ENCODE measurements at regions not wholly inside any gene's neighbourhood (a gene's known extent, or its start where the extent isn't known, plus 50 kb on each side); places are given as distances from the start of the nearest gene placed in this dataset.
A peak's percentile ranks its signal among the peaks of the same experiment; 100 is the strongest.

DNA sequence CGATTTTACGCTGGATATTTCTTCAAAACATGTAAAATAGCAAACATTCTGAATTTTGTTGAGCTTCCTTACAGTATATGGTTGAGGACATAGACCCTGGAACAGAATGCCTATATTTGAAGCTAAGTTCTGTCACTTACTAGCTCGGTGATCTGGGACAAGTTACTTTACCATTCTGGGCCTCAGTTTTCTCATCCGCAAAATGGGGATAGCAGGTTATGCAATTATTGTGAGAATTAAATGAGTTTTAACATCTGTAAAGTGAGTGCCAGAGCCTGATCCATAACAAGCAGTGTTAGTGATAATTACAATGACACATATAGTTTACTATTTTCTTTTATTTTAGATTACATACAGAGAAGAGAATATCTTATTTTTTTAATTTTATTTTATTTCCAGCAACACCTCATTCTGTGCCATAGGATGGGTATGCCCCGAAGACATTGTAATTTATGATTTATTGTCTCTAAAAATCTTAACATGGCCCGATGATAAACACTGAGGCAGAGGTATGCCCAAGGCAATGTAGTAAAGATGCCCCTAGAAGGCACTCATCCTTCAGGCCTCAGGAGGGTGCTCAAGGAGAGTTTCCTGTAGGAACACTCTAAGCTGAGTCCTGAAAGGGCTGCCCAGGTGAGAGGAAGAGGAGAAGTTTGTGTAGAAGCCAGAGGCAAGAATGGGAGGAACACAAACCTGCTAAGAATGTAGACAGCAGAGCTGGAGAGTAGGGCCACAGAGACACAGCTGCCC is 250.9 kb downstream of the BCL11A start:
- peaks cover 41% of the 10 kb centered on the region for H3K27me3 Mint-ChIP-seq (ENCODE audit: insufficient read depth)
- DNase-seq: no peak
- no peak overlapping the region for H3K9ac ChIP-seq (ENCODE audit: extremely low read depth, low read length, poor library complexity, severe bottlenecking)
- no peak overlapping the region for H3K4me3 Mint-ChIP-seq
- no peaks in the 10 kb centered on the region for H3K9me3 Mint-ChIP-seq
- H3K36me3 Mint-ChIP-seq (ENCODE audit: low read depth): no peaks in the 10 kb centered on the region
- WGBS, 2 experiments (ENCODE audit: insufficient coverage in 1 of 2, insufficient read length in 1 of 2): 83 to 92% methylated on average over 5 to 6 of the region's 6 CpGs
- no peak overlapping the region for H3K4me3 ChIP-seq (ENCODE audit: low read length)
- peaks cover 5% of the 10 kb centered on the region for H3K4me1 Mint-ChIP-seq
- H3K27ac Mint-ChIP-seq: no peak overlapping the region
- H3K4me1 ChIP-seq (ENCODE audit: control insufficient read depth, insufficient read depth, low read length): no peaks in the 10 kb centered on the region
- peaks cover 46% of the 10 kb centered on the region for H3K27me3 ChIP-seq (ENCODE audit: control insufficient read depth, insufficient read depth, low read length, poor library complexity, severe bottlenecking)
- TF ChIP-seq, protein P1, sequence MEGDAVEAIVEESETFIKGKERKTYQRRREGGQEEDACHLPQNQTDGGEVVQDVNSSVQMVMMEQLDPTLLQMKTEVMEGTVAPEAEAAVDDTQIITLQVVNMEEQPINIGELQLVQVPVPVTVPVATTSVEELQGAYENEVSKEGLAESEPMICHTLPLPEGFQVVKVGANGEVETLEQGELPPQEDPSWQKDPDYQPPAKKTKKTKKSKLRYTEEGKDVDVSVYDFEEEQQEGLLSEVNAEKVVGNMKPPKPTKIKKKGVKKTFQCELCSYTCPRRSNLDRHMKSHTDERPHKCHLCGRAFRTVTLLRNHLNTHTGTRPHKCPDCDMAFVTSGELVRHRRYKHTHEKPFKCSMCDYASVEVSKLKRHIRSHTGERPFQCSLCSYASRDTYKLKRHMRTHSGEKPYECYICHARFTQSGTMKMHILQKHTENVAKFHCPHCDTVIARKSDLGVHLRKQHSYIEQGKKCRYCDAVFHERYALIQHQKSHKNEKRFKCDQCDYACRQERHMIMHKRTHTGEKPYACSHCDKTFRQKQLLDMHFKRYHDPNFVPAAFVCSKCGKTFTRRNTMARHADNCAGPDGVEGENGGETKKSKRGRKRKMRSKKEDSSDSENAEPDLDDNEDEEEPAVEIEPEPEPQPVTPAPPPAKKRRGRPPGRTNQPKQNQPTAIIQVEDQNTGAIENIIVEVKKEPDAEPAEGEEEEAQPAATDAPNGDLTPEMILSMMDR (conservative IDR thresholded peaks at IDR 0.05): peak; percentile 63
- H3K27ac ChIP-seq (ENCODE audit: low read depth, low read length): no peak overlapping the region
- H3K36me3 ChIP-seq (ENCODE audit: control insufficient read depth, insufficient read depth, low read length): no peaks in the 10 kb centered on the region
- no peaks in the 10 kb centered on the region for H3K9me3 ChIP-seq (ENCODE audit: control insufficient read depth, low read length)

DNA sequence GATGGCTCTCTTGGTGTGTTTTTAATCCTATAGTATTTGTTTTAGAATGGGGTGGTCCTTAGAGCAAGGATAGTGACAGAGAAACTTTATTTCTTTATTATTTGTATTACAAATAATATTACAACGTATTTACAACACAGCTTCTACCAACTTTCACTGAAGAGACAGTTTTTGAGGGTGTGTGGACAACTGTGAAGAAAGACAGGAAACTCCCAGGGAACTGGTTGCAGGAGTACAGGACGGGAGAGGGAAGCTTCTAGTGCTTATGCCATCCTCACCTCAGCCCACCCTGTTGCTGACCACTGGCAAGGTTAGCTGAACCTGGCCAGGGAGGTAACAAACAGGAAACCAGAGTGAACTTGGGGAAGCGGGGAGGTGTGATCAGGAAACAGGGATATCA is 251.7 kb downstream of the BCL11A start:
- TF ChIP-seq, protein P1 (conservative IDR thresholded peaks at IDR 0.05): no peak
- no peaks in the 10 kb centered on the region for H3K36me3 Mint-ChIP-seq (ENCODE audit: low read depth)
- H3K27ac ChIP-seq (ENCODE audit: low read depth, low read length): no peak overlapping the region
- no peak overlapping the region for H3K4me3 ChIP-seq (ENCODE audit: low read length)
- no peak overlapping the region for H3K4me3 Mint-ChIP-seq
- peaks cover 40% of the 10 kb centered on the region for H3K27me3 Mint-ChIP-seq (ENCODE audit: insufficient read depth)
- no peaks in the 10 kb centered on the region for H3K4me1 ChIP-seq (ENCODE audit: control insufficient read depth, insufficient read depth, low read length)
- H3K9ac ChIP-seq (ENCODE audit: extremely low read depth, low read length, poor library complexity, severe bottlenecking): no peak overlapping the region
- H3K36me3 ChIP-seq (ENCODE audit: control insufficient read depth, insufficient read depth, low read length): no peaks in the 10 kb centered on the region
- H3K9me3 Mint-ChIP-seq: no peaks in the 10 kb centered on the region
- no peak overlapping the region for H3K27ac Mint-ChIP-seq
- H3K27me3 ChIP-seq (ENCODE audit: control insufficient read depth, insufficient read depth, low read length, poor library complexity, severe bottlenecking): peaks cover 38% of the 10 kb centered on the region
- no peak for DNase-seq
- H3K9me3 ChIP-seq (ENCODE audit: control insufficient read depth, low read length): no peaks in the 10 kb centered on the region
- 75 to 100% methylated on average over 2 of the region's 3 CpGs for WGBS, 2 experiments (ENCODE audit: insufficient coverage in 1 of 2, insufficient read length in 1 of 2)
- H3K4me1 Mint-ChIP-seq: peaks cover 5% of the 10 kb centered on the region

DNA sequence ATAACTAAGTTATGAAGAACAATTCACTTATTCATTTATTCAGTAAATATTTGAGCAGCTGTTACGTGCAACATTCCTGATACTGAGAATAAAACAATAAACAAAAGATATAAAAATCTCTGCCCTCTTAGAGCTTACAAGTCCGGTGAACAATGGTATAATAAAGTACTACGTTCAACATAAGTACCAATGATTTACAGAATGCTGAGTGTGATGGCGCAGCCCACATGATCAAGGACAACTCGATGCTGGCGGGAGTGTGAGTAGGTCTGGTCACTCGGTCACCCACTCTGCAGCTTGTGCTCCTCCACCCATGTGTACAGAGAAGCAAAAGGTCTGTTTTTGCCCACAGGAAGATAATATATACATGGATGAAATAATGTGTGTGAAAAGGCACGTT is 254.3 kb downstream of the BCL11A start:
- no peak for DNase-seq
- 93 to 98% methylated on average over 7 to 8 of the region's 8 CpGs for WGBS, 2 experiments (ENCODE audit: insufficient coverage in 1 of 2, insufficient read length in 1 of 2)

More for the DNA sequence above, 254.3 kb downstream of the BCL11A start:
- H3K4me3 Mint-ChIP-seq: no peak overlapping the region
- Histone ChIP-seq H3K9me3 (ENCODE audit: control insufficient read depth, low read length) (no peaks in the 10 kb centered on the region), H3K27ac (ENCODE audit: low read depth, low read length) (no peak overlapping the region), H3K4me1 (ENCODE audit: control insufficient read depth, insufficient read depth, low read length) (no peaks in the 10 kb centered on the region), H3K4me3 (ENCODE audit: low read length) (no peak overlapping the region), H3K27me3 (ENCODE audit: control insufficient read depth, insufficient read depth, low read length, poor library complexity, severe bottlenecking) (peaks cover 13% of the 10 kb centered on the region), H3K9ac (ENCODE audit: extremely low read depth, low read length, poor library complexity, severe bottlenecking) (no peak overlapping the region), H3K36me3 (ENCODE audit: control insufficient read depth, insufficient read depth, low read length) (no peaks in the 10 kb centered on the region)
- TF ChIP-seq, protein P1 (conservative IDR thresholded peaks at IDR 0.05): no peak
- no peak overlapping the region for H3K27ac Mint-ChIP-seq
- H3K4me1 Mint-ChIP-seq: peaks cover 2% of the 10 kb centered on the region
- H3K27me3 Mint-ChIP-seq (ENCODE audit: insufficient read depth): peaks cover 28% of the 10 kb centered on the region
- H3K9me3 Mint-ChIP-seq: no peaks in the 10 kb centered on the region
- H3K36me3 Mint-ChIP-seq (ENCODE audit: low read depth): no peaks in the 10 kb centered on the region

All from endodermal cell (in vitro differentiated cells).